GM23338 (cell line): ENCODE measurements at regions not wholly inside any gene's neighbourhood (a gene's known extent, or its start where the extent isn't known, plus 50 kb on each side); places are given as distances from the start of the nearest gene placed in this dataset.

Experiments
- ATAC-seq: fragments of 200-7000 bp; cut with Tn5 transposase; 3 replicates; pipeline ENCODE4 v1.9.1; 2020
- DNase-seq: peaks from one replicate; pipeline ENCODE4 v3.0.0-alpha.2; 2015; ENCODE audit warnings: low spot score
- H2AFZ ChIP-seq: fragments of 200-600 bp; sonication (generic); 2 replicates; pipeline ENCODE4 v1.8.0; 2016; ENCODE audit warnings: antibody characterized with exemption, mild to moderate bottlenecking, moderate library complexity
- H3F3A ChIP-seq: fragments of 200-600 bp; sonication (generic); replicated peaks from 2 replicates; pipeline ENCODE4 v1.8.0; 2017; ENCODE audit warnings: antibody characterized with exemption, mixed run types, low read depth
- H3K27ac ChIP-seq: fragments of 200-600 bp; sonication (generic); 2 replicates; pipeline ENCODE4 v1.6.1; 2016; ENCODE audit warnings: low read depth
- H3K27me3 ChIP-seq: fragments of 200-600 bp; sonication (generic); 2 replicates; pipeline ENCODE4 v1.8.0; 2016; ENCODE audit warnings: mild to moderate bottlenecking, mixed run types, moderate library complexity; ENCODE audit not compliant: insufficient read depth
- H3K36me3 ChIP-seq: fragments of 200-600 bp; sonication (generic); 2 replicates; pipeline ENCODE4 v1.8.0; 2016; ENCODE audit warnings: mild to moderate bottlenecking; ENCODE audit not compliant: insufficient read depth
- H3K4me1 ChIP-seq: fragments of 200-600 bp; sonication (generic); 2 replicates; pipeline ENCODE4 v1.8.0; 2016; ENCODE audit warnings: mild to moderate bottlenecking, moderate library complexity; ENCODE audit not compliant: insufficient read depth
- H3K4me2 ChIP-seq: fragments of 200-600 bp; sonication (generic); 2 replicates; pipeline ENCODE4 v1.7.1; 2017; ENCODE audit warnings: mixed run types
- H3K4me3 ChIP-seq: fragments of 200-600 bp; sonication (generic); 2 replicates; pipeline ENCODE4 v1.6.1; 2016; ENCODE audit warnings: mixed run types
- H3K79me2 ChIP-seq: fragments of 200-600 bp; sonication (generic); replicated peaks from 2 replicates; pipeline ENCODE4 v1.8.0; 2017; ENCODE audit warnings: mild to moderate bottlenecking; ENCODE audit not compliant: insufficient read depth
- H3K9me2 ChIP-seq: fragments of 200-600 bp; sonication (generic); 2 replicates; pipeline ENCODE4 v1.8.0; 2017; ENCODE audit not compliant: insufficient read depth
- H4K20me1 ChIP-seq: fragments of 200-600 bp; sonication (generic); replicated peaks from 2 replicates; pipeline ENCODE4 v1.8.0; 2017; ENCODE audit warnings: mild to moderate bottlenecking; ENCODE audit not compliant: insufficient read depth
- H3K27ac Mint-ChIP-seq: 2 replicates; pipeline ENCODE4 v1.8.0; 2020; ENCODE audit warnings: inconsistent platforms, mild to moderate bottlenecking, moderate library complexity, mixed read lengths
- H3K27me3 Mint-ChIP-seq: 3 replicates; pipeline ENCODE4 v1.8.0; 2022; ENCODE audit warnings: low read depth, mild to moderate bottlenecking, moderate library complexity, mixed read lengths, inconsistent platforms; ENCODE audit not compliant: insufficient read depth, poor library complexity
- H3K36me3 Mint-ChIP-seq: 3 replicates; pipeline ENCODE4 v1.8.0; 2021; ENCODE audit warnings: low read depth, mild to moderate bottlenecking, inconsistent platforms, moderate library complexity, mixed read lengths
- H3K4me1 Mint-ChIP-seq: 3 replicates; pipeline ENCODE4 v1.8.0; 2020; ENCODE audit warnings: mild to moderate bottlenecking, inconsistent platforms, mixed read lengths
- H3K4me3 Mint-ChIP-seq: 3 replicates; pipeline ENCODE4 v1.8.0; 2021; ENCODE audit warnings: moderate library complexity, mild to moderate bottlenecking, inconsistent platforms, mixed read lengths
- H3K9me3 Mint-ChIP-seq: 3 replicates; pipeline ENCODE4 v1.8.0; 2020; ENCODE audit warnings: moderate library complexity, mild to moderate bottlenecking, inconsistent platforms, mixed read lengths
- CREB1 ChIP-seq: fragments of 250-450 bp; sonication (Bioruptor Pico); IDR thresholded peaks from 2 replicates; pipeline ENCODE4 v1.5.0; 2020; ENCODE audit warnings: low read depth, mild to moderate bottlenecking, moderate library complexity
- CTCF ChIP-seq, 2 experiments: fragments of 200-600 bp in 1 of 2; sonication (generic) in 1 of 2; conservative IDR thresholded peaks; 2 replicates each; pipeline versions ENCODE4 v1.5.1 to v1.6.1; 2016 to 2017; ENCODE audit warnings: antibody characterized with exemption in 2 of 2, low read depth in 2 of 2, mild to moderate bottlenecking in 2 of 2, moderate library complexity in 1 of 2
- ETS1 ChIP-seq: IDR thresholded peaks from 2 replicates; pipeline ENCODE4 v1.6.1; 2016; ENCODE audit warnings: antibody characterized with exemption
- EZH2 ChIP-seq: fragments of 200-600 bp; sonication (generic); IDR thresholded peaks from one replicate; pipeline ENCODE4 v1.8.0; 2017; ENCODE audit warnings: antibody characterized with exemption, mild to moderate bottlenecking, low read depth; ENCODE audit not compliant: unreplicated experiment
- EZH2phosphoT487 ChIP-seq: fragments of 200-600 bp; sonication (generic); IDR thresholded peaks from one replicate; pipeline ENCODE4 v1.8.1; 2018; ENCODE audit warnings: antibody characterized with exemption; ENCODE audit not compliant: unreplicated experiment
- JUNB ChIP-seq: IDR thresholded peaks from one replicate; pipeline ENCODE4 v1.6.1; 2016; ENCODE audit warnings: antibody characterized with exemption; ENCODE audit not compliant: unreplicated experiment
- NANOG ChIP-seq: IDR thresholded peaks from 2 replicates; pipeline ENCODE4 v1.6.1; 2016; ENCODE audit warnings: antibody characterized with exemption, borderline replicate concordance
- POLR2AphosphoS5 ChIP-seq: IDR thresholded peaks from 2 replicates; pipeline ENCODE4 v1.6.1; 2016; ENCODE audit warnings: antibody characterized with exemption, low read depth
- REST ChIP-seq: IDR thresholded peaks from one replicate; pipeline ENCODE4 v1.6.1; 2018; ENCODE audit warnings: antibody characterized with exemption; ENCODE audit not compliant: unreplicated experiment
- STAT1 ChIP-seq: IDR thresholded peaks from one replicate; pipeline ENCODE4 v1.6.1; 2016; ENCODE audit warnings: antibody characterized with exemption; ENCODE audit not compliant: unreplicated experiment
- ZNF114 ChIP-seq: fragments of 250-450 bp; sonication (Bioruptor Pico); IDR thresholded peaks from 2 replicates; pipeline ENCODE4 v1.5.0; 2020; ENCODE audit warnings: mild to moderate bottlenecking, moderate library complexity
- ZNF331 ChIP-seq: fragments of 250-450 bp; sonication (Bioruptor Pico); IDR thresholded peaks from 2 replicates; pipeline ENCODE4 v1.5.0; 2020; ENCODE audit warnings: low read depth, mild to moderate bottlenecking, moderate library complexity
- ZNF462 ChIP-seq: fragments of 250-450 bp; sonication (Bioruptor Pico); IDR thresholded peaks from 2 replicates; pipeline ENCODE4 v1.5.0; 2020; ENCODE audit warnings: mild to moderate bottlenecking, moderate library complexity

GRCh38 chrX:7709845-7710244 is 133.1 kb upstream of the VCX start:
- peaks cover 7% of the 10 kb centered on the region; the same call in 2 of the 3 replicates for H3K4me1 Mint-ChIP-seq

More at GRCh38 chrX:7709845-7710244, 133.1 kb upstream of the VCX start:
- H3K4me2 ChIP-seq: no peak overlapping the region
- no peak overlapping the region for H3K4me3 ChIP-seq
- H3K36me3 ChIP-seq: no peaks in the 10 kb centered on the region
- no peak overlapping the region for H2AFZ ChIP-seq
- no peaks in the 10 kb centered on the region for H3K79me2 ChIP-seq
- Mint-ChIP-seq H3K36me3 (no peaks in the 10 kb centered on the region), H3K9me3 (no peaks in the 10 kb centered on the region), H3K27ac (no peak overlapping the region), H3K4me3 (no peak overlapping the region), H3K27me3 (no peaks in the 10 kb centered on the region)
- H3K9me2 ChIP-seq: no peaks in the 10 kb centered on the region
- H3F3A ChIP-seq: no peaks in the 10 kb centered on the region
- H3K27ac ChIP-seq: no peak overlapping the region
- TF ChIP-seq ZNF462: no peak
- TF ChIP-seq CTCF (conservative IDR thresholded peaks at IDR 0.05; ENCODE audit: low read depth in 2 of 2): no peak
- no peak for TF ChIP-seq CREB1 (CRISPR knock-in tag)
- no peak for TF ChIP-seq JUNB
- no peak for TF ChIP-seq POLR2AphosphoS5
- TF ChIP-seq EZH2phosphoT487: no peak
- TF ChIP-seq EZH2: no peak
- TF ChIP-seq STAT1: no peak
- no peak for TF ChIP-seq ZNF114 (CRISPR knock-in tag)
- no peak for TF ChIP-seq REST
- no peak for TF ChIP-seq ZNF331 (CRISPR knock-in tag)
- no peak for TF ChIP-seq ETS1
- no peak for TF ChIP-seq NANOG
- ATAC-seq (no peak), DNase-seq (no peak)
- H3K27me3 ChIP-seq: no peaks in the 10 kb centered on the region
- H4K20me1 ChIP-seq: no peaks in the 10 kb centered on the region
- H3K4me1 ChIP-seq: peaks cover 3% of the 10 kb centered on the region; the same call in 1 of the 2 replicates
